ENCODE measurements at regions not wholly inside any gene's neighbourhood (a gene's known extent, or its start where the extent isn't known, plus 50 kb on each side); places are given as distances from the start of the nearest gene placed in this dataset.
"Not testable (repeated sequence)": the region's sequence is repeated elsewhere in the genome, so short reads cannot be mapped to it uniquely, and the experiment has no call there.

DNA sequence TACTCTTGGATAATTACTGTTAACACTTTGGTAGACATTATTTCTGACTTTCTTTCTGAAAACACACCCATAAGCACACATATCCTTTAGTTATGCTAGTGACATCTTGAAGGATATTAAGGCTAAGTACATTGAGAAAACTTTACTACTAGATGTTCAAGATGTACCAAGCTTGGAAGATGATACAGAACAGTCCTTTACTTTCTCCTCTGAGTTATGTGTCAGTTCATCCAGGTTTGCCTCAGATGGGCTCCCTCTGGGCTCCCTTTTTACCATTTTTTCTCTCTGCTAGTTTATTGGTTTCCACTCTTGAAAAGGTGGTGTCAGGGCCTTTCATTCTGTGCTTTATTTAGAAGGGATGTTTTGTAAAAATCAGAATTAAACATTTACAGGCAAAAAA is 172.3 kb downstream of the S1PR1 start:
- no peaks in the 10 kb centered on the region for H3K9me3 ChIP-seq (ENCODE audit: low read depth)
- H3K4me3 ChIP-seq, result no peak overlapping the region
- H3K4me1 ChIP-seq (ENCODE audit: insufficient read depth), result no peaks in the 10 kb centered on the region
- no peak overlapping the region for H3K4me2 ChIP-seq
- H2AFZ ChIP-seq, result no peak overlapping the region
- DNase-seq (ENCODE audit: low spot score), result no peak
- no peaks in the 10 kb centered on the region for H3K36me3 ChIP-seq (replicated peaks; ENCODE audit: insufficient read depth, low read depth)
- H4K20me1 ChIP-seq (ENCODE audit: insufficient read depth, poor library complexity, severe bottlenecking), result no peaks in the 10 kb centered on the region
- TF ChIP-seq EZH2 (IDR thresholded peaks at IDR 0.05; ENCODE audit: borderline replicate concordance) (no peak), EZH2phosphoT487 (IDR thresholded peaks at IDR 0.05; ENCODE audit: low read depth, severe bottlenecking, unreplicated experiment) (no peak), CTCF (IDR thresholded peaks at IDR 0.05; ENCODE audit: poor library complexity) (no peak)
- no peaks in the 10 kb centered on the region for H3K27me3 ChIP-seq
- H3K79me2 ChIP-seq, result no peaks in the 10 kb centered on the region
- no peak overlapping the region for H3K27ac ChIP-seq
- no peaks in the 10 kb centered on the region for H3K9me2 ChIP-seq (replicated peaks; ENCODE audit: insufficient read depth)

DNA sequence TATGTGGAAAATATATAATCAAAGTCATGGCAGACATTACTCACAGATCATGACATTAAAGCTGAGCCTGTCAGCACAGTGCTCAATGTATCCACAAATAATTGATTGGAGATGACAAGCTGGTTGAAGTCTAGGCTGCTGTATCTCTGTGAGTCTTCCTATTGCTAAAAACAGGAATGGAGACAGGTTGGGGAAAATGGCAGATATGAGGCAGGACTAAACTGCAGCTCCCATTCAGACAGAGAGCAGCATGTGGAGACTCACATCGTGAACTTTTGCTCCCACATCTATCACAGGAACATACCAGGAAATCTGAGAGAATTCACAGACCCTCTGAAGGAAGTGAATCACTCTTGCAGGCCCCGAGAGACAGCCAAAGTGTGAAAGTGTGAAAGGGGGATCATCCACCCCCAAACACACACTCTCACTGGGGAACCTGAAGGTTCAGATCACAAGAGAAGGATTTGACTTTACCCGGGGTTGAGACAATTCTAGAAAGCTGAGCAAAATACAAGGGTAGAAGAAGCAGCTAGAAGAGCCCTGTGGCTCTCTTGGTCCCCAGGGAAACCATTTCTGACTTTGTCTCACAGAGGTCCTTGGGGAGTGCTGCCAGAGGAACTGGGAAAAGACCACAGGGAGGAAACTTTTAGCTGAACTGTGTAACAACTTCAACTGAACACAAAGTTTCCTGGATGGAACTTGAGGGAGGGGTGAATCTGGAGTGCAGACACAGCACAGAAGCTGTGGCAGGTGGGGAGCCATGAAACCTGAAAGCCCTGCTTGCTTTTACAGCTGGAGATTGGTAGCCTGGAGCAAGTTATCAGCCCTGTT is 173.4 kb downstream of the S1PR1 start:
- H2AFZ ChIP-seq, result no peak overlapping the region
- H3K9me2 ChIP-seq (replicated peaks; ENCODE audit: insufficient read depth), result no peaks in the 10 kb centered on the region
- no peak for DNase-seq (ENCODE audit: low spot score)
- WGBS (ENCODE audit: low lambda C conversion rate, missing lambda C conversion rate), result 46% methylated on average over 3 of the region's 3 CpGs
- H3K4me3 ChIP-seq, result no peak overlapping the region
- TF ChIP-seq EZH2 (IDR thresholded peaks at IDR 0.05; ENCODE audit: borderline replicate concordance) (no peak), EZH2phosphoT487 (IDR thresholded peaks at IDR 0.05; ENCODE audit: low read depth, severe bottlenecking, unreplicated experiment) (no peak), CTCF (IDR thresholded peaks at IDR 0.05; ENCODE audit: poor library complexity) (no peak)
- H3K36me3 ChIP-seq (replicated peaks; ENCODE audit: insufficient read depth, low read depth), result no peaks in the 10 kb centered on the region
- no peaks in the 10 kb centered on the region for H3K27me3 ChIP-seq
- no peak overlapping the region for H3K4me2 ChIP-seq
- H3K27ac ChIP-seq, result no peak overlapping the region
- no peaks in the 10 kb centered on the region for H3K4me1 ChIP-seq (ENCODE audit: insufficient read depth)
- no peaks in the 10 kb centered on the region for H3K79me2 ChIP-seq
- no peaks in the 10 kb centered on the region for H3K9me3 ChIP-seq (ENCODE audit: low read depth)
- H4K20me1 ChIP-seq (ENCODE audit: insufficient read depth, poor library complexity, severe bottlenecking), result no peaks in the 10 kb centered on the region

DNA sequence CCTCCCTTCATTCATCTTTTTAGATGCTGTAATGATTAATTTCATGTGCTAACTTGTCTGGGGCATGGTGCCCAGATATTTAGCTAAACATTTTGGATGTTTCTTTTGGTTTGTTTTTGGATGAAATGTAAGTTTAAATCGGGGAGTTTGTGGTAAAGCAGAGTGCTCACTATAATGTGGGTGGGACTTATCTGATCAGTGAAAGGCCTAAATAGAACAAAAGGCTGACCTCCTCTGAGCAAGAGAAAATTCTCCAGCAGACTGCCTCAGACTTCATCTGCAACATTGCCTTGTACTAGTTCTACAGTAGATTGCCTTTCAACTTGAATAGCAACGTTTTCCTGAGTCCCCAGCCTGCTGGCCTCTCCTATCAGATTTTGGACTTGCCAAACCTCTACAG is 183.6 kb downstream of the S1PR1 start:
- H3K9me2 ChIP-seq (replicated peaks; ENCODE audit: insufficient read depth), result no peaks in the 10 kb centered on the region
- H3K27me3 ChIP-seq, result no peaks in the 10 kb centered on the region
- no peaks in the 10 kb centered on the region for H3K4me1 ChIP-seq (ENCODE audit: insufficient read depth)
- no peak overlapping the region for H3K4me2 ChIP-seq
- no peaks in the 10 kb centered on the region for H3K79me2 ChIP-seq
- H2AFZ ChIP-seq, result no peak overlapping the region
- H3K27ac ChIP-seq, result no peak overlapping the region
- H3K4me3 ChIP-seq, result no peak overlapping the region
- H4K20me1 ChIP-seq (ENCODE audit: insufficient read depth, poor library complexity, severe bottlenecking), result no peaks in the 10 kb centered on the region
- 50% methylated on average over 2 of the region's 2 CpGs for whole genome bisulfite sequencing (ENCODE audit: low lambda C conversion rate, missing lambda C conversion rate)
- no peaks in the 10 kb centered on the region for H3K36me3 ChIP-seq (replicated peaks; ENCODE audit: insufficient read depth, low read depth)
- no peak for DNase-seq (ENCODE audit: low spot score)
- no peak for TF ChIP-seq CTCF (IDR thresholded peaks at IDR 0.05; ENCODE audit: poor library complexity)
- TF ChIP-seq EZH2 (IDR thresholded peaks at IDR 0.05; ENCODE audit: borderline replicate concordance), result no peak
- TF ChIP-seq EZH2phosphoT487 (IDR thresholded peaks at IDR 0.05; ENCODE audit: low read depth, severe bottlenecking, unreplicated experiment), result no peak
- H3K9me3 ChIP-seq (ENCODE audit: low read depth), result no peaks in the 10 kb centered on the region

DNA sequence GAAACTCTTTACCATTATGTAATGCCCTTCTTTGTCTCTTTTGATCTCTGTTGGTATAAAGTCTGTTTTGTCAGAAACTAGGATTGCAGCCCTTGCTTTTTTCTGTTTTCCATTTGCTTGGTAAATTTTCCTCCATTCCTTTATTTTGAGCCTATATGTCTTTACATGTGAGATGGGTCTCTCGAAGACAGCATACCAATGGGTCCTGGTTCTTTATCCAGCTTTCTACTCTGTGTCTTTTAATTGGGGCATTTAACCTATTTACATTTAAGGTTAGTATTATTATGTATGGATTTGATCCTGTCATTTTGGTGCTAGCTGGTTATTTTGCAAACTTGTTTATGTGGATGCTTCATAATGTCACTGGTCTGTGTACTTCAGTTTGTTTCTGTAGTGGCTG is 191.3 kb downstream of the S1PR1 start:
- not testable (repeated sequence) for H3K79me2 ChIP-seq; H2AFZ ChIP-seq; H3K4me1 ChIP-seq (ENCODE audit: insufficient read depth); H3K9me3 ChIP-seq (ENCODE audit: low read depth); H3K27me3 ChIP-seq; H3K4me3 ChIP-seq; H3K9me2 ChIP-seq (replicated peaks; ENCODE audit: insufficient read depth); H3K4me2 ChIP-seq; DNase-seq (ENCODE audit: low spot score); H3K27ac ChIP-seq; H4K20me1 ChIP-seq (ENCODE audit: insufficient read depth, poor library complexity, severe bottlenecking); H3K36me3 ChIP-seq (replicated peaks; ENCODE audit: insufficient read depth, low read depth)
- WGBS (ENCODE audit: low lambda C conversion rate, missing lambda C conversion rate), result 93% methylated on average over 1 of the region's 1 CpG
